Mucosa of rectum (tissue), 2 donors: ENCODE measurements at regions not wholly inside any gene's neighbourhood (a gene's known extent, or its start where the extent isn't known, plus 50 kb on each side); places are given as distances from the start of the nearest gene placed in this dataset.

Experiments
- H3K27ac ChIP-seq, 2 donors: one replicate each; pipeline ENCODE4 v1.7.0; 2013; ENCODE audit warnings: inconsistent platforms in 2 of 2, low read depth in 2 of 2, low read length in 2 of 2
- H3K27me3 ChIP-seq, 2 donors: one replicate each; pipeline ENCODE4 v1.7.0; 2013; ENCODE audit warnings: low read length in 2 of 2; ENCODE audit not compliant: control insufficient read depth in 2 of 2, insufficient read depth in 2 of 2
- H3K36me3 ChIP-seq, 2 donors: one replicate each; pipeline ENCODE4 v1.7.0; 2013; ENCODE audit warnings: low read length in 2 of 2; ENCODE audit not compliant: control insufficient read depth in 2 of 2, insufficient read depth in 2 of 2
- H3K4me1 ChIP-seq, 2 donors: one replicate each; pipeline ENCODE4 v1.7.0; 2013; ENCODE audit warnings: low read length in 2 of 2, mild to moderate bottlenecking in 1 of 2; ENCODE audit not compliant: control insufficient read depth in 2 of 2, insufficient read depth in 2 of 2
- H3K4me3 ChIP-seq, 2 donors: one replicate each; pipeline ENCODE4 v1.7.0; 2013; ENCODE audit warnings: low read length in 2 of 2
- H3K9ac ChIP-seq, 2 donors: one replicate each; pipeline ENCODE4 v1.7.0; 2013; ENCODE audit warnings: low read length in 2 of 2, low read depth in 1 of 2, mild to moderate bottlenecking in 1 of 2
- H3K9me3 ChIP-seq, 2 donors: one replicate each; pipeline ENCODE4 v1.7.0; 2013; ENCODE audit warnings: low read length in 2 of 2; ENCODE audit not compliant: control insufficient read depth in 2 of 2
- donor health status: healthy.
- donor health status: Normal muscosa, but diverticular disease.

GRCh38 chr5:158063052-158063451, 204.1 kb upstream of the CLINT1 start:
- Histone ChIP-seq H3K36me3 (no peaks in the 10 kb centered on the region), H3K27ac (no peak overlapping the region), H3K9ac (no peak overlapping the region), H3K27me3 (no peaks in the 10 kb centered on the region), H3K9me3 (no peaks in the 10 kb centered on the region), H3K4me1 (no peaks in the 10 kb centered on the region), H3K4me3 (no peak overlapping the region)

- Histone ChIP-seq H3K4me1 (no peaks in the 10 kb centered on the region), H3K9ac (no peak overlapping the region), H3K27me3 (no peaks in the 10 kb centered on the region), H3K36me3 (no peaks in the 10 kb centered on the region), H3K9me3 (no peaks in the 10 kb centered on the region), H3K4me3 (no peak overlapping the region), H3K27ac (no peak overlapping the region)
Measured at GRCh38 chr5:158061451-158061850, 202.5 kb upstream of the CLINT1 start.

DNA sequence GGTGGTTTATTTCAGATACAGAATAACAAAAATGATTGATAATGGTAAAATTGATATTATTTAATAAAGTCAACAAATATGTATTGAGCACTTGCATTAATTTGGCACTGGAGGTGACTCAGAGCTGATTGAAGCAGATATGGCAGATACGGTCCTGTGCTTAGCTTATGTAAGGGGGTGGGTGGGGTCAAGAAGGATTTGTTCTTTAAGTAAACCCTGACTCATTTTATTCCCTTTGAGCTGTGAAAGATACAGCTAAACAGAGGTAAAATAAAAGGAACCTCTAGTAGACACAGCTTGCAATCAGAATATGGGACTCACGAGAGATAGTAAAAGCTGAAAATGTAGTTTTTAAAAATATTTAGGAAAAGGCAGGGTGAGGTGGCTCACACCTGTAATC, 201.3 kb upstream of the CLINT1 start:
- H3K9me3 ChIP-seq, result no peaks in the 10 kb centered on the region
- H3K4me1 ChIP-seq, result peaks cover 0 to 2% of the 10 kb centered on the region in 2 donors
- no peaks in the 10 kb centered on the region for H3K36me3 ChIP-seq
- H3K27me3 ChIP-seq, result no peaks in the 10 kb centered on the region
- H3K9ac ChIP-seq, result no peak overlapping the region
- no peak overlapping the region for H3K4me3 ChIP-seq
- H3K27ac ChIP-seq, result no peak overlapping the region

- Histone ChIP-seq H3K4me1 (peaks cover 0 to 2% of the 10 kb centered on the region in 2 donors), H3K9me3 (no peaks in the 10 kb centered on the region), H3K4me3 (no peak overlapping the region), H3K36me3 (no peaks in the 10 kb centered on the region), H3K9ac (no peak overlapping the region), H3K27ac (no peak overlapping the region), H3K27me3 (no peaks in the 10 kb centered on the region)
Measured at GRCh38 chr5:158058208-158059120, 199.5 kb upstream of the CLINT1 start.

DNA sequence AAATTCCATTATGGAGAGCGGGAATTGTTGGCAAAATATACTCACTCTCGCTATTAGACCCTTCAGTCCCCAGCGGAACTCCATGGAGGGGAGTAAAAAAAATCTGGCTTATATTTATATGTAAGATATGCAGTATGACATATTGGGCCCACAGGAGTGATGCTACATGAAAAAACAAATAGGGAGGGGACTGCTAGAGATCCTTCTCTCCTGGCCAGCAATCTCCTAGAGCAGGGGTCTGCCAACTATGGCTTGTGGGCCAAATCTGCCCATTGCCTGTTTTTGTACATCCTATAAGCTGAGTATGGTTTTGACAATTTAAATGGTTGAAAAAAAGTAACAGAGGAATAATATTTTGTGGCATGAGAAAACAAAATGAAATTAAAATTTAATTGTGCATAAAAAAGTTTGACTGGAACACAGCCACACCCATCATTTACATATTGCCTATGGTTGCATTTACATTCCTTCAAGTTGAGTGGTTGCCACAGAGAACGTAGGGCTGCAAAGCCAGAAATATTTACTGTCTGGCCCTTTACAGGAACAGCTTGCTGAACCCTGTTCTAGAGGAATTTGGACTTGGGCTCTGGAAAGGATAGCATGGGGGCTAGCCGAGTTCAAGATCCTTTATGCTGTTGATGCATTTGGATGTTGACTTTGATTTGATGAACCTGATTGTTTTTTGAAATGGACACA, 197.3 kb upstream of the CLINT1 start:
- H3K9ac ChIP-seq, result no peak overlapping the region
- H3K4me3 ChIP-seq, result no peak overlapping the region
- peaks cover 0 to 2% of the 10 kb centered on the region in 2 donors for H3K4me1 ChIP-seq
- no peaks in the 10 kb centered on the region for H3K9me3 ChIP-seq
- no peaks in the 10 kb centered on the region for H3K27me3 ChIP-seq
- H3K36me3 ChIP-seq, result no peaks in the 10 kb centered on the region
- H3K27ac ChIP-seq, result no peak overlapping the region

DNA sequence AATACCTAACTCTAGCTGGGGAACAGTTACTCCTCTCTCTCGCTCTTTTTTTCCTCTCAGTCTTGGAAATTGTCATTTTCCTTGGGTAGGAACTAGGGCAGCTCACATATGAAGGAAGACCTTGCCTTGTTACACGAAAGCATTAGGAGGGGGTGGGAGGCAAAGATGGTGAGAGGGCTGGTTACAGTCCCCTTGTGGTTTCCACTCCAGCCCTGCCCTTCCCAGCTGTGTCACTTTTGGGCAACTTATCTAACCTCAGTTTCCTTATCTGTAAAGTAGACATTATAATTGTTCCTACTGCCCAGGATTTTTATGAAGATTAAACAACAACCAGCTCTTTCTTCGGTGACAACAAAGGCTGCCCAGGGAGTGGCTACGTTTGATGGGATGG, 196.2 kb upstream of the CLINT1 start:
- Histone ChIP-seq H3K27me3 (no peaks in the 10 kb centered on the region), H3K27ac (no peak overlapping the region), H3K4me1 (peaks cover 0 to 2% of the 10 kb centered on the region in 2 donors), H3K9ac (no peak overlapping the region), H3K9me3 (no peaks in the 10 kb centered on the region), H3K4me3 (no peak overlapping the region), H3K36me3 (no peaks in the 10 kb centered on the region)

DNA sequence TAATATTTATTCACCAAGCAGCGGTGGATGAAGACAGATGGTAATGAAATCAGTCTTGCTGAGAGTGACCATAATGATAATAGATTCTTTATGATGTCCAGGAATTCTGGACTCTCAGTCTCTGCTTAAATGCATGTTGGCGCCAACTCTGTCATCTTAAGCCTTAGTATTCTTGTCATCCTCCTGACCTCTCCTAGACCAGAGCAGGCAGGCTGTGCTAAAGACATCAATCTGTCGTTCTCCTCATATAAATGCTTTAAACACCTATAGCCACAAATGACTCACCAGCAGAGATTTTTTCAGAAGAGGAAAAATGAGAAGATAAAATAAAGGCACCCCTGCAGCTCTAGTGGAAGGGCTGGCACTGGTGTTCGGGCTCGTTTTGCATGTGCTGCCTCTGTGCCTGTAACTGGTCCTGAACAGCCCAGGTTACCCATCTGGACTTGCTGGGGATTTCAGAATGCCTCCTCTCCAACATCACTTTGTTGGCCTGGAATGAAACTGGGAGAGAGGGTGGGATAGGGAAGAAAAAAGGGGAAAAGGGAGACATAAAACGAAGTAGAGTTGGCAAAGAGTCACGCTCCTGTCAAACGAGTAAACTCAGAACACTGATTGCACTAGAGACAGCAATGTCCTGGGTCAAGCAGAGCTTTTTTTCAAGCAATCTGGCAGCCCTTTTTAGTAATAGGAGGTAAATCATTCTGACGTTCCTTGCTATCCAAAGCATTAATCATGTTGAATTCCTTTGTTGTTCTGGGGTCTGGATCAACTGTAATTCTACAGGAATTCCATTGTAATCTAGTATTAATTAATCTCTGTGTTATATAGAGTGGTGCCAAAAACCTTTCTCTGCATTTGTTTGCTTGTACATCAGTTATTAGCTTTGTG, 195.5 kb upstream of the CLINT1 start:
- Histone ChIP-seq H3K4me3 (no peak overlapping the region), H3K27ac (no peak overlapping the region), H3K9me3 (no peaks in the 10 kb centered on the region), H3K27me3 (no peaks in the 10 kb centered on the region), H3K9ac (no peak overlapping the region), H3K36me3 (no peaks in the 10 kb centered on the region), H3K4me1 (peaks cover 0 to 2% of the 10 kb centered on the region in 2 donors)

- Histone ChIP-seq H3K36me3 (no peaks in the 10 kb centered on the region), H3K9me3 (no peaks in the 10 kb centered on the region), H3K27ac (no peak overlapping the region), H3K4me3 (no peak overlapping the region), H3K9ac (no peak overlapping the region), H3K4me1 (peaks cover 0 to 1% of the 10 kb centered on the region in 2 donors), H3K27me3 (no peaks in the 10 kb centered on the region)
Measured at GRCh38 chr5:158051036-158051435, 192.1 kb upstream of the CLINT1 start.

GRCh38 chr5:158050421-158050820, 191.5 kb upstream of the CLINT1 start:
- Histone ChIP-seq H3K9me3 (no peaks in the 10 kb centered on the region), H3K27me3 (no peaks in the 10 kb centered on the region), H3K4me3 (no peak overlapping the region), H3K9ac (no peak overlapping the region), H3K36me3 (no peaks in the 10 kb centered on the region), H3K4me1 (no peaks in the 10 kb centered on the region), H3K27ac (no peak overlapping the region)

GRCh38 chr5:158049459-158049858, 190.5 kb upstream of the CLINT1 start:
- Histone ChIP-seq H3K4me1 (no peaks in the 10 kb centered on the region), H3K27ac (no peak overlapping the region), H3K9ac (no peak overlapping the region), H3K27me3 (no peaks in the 10 kb centered on the region), H3K4me3 (no peak overlapping the region), H3K36me3 (no peaks in the 10 kb centered on the region), H3K9me3 (no peaks in the 10 kb centered on the region)
